ENCODE measurements at regions not wholly inside any gene's neighbourhood (a gene's known extent, or its start where the extent isn't known, plus 50 kb on each side); places are given as distances from the start of the nearest gene placed in this dataset.

- 86% methylated on average over 2 of the region's 2 CpGs for WGBS
- DNase-seq (ENCODE audit: low spot score): no peak
- Histone ChIP-seq H3K36me3 (ENCODE audit: control insufficient read depth in 4 of 4, insufficient read depth in 3 of 4, low read depth in 1 of 4, low read length in 3 of 4) (no peaks in the 10 kb centered on the region), H3K27me3 (ENCODE audit: control insufficient read depth in 4 of 4, insufficient read depth in 4 of 4, low read length in 3 of 4) (peaks cover 0 to 3% (median 0%) of the 10 kb centered on the region in 4 donors), H3K4me3 (ENCODE audit: low read depth in 1 of 3, low read length in 3 of 3) (no peak overlapping the region), H3K9me3 (ENCODE audit: control insufficient read depth in 4 of 4, low read length in 3 of 4) (no peaks in the 10 kb centered on the region), H3K27ac (ENCODE audit: low read depth in 1 of 2, low read length in 2 of 2) (no peak overlapping the region), H3K4me1 (ENCODE audit: control insufficient read depth in 4 of 4, insufficient read depth in 4 of 4, low read length in 3 of 4) (no peaks in the 10 kb centered on the region), H3K9ac (ENCODE audit: low read depth in 1 of 2, low read length in 2 of 2) (no peak overlapping the region)
- TF ChIP-seq ATF3 (IDR thresholded peaks at IDR 0.05) (no peak), YY1 (IDR thresholded peaks at IDR 0.05) (no peak), EGR1 (IDR thresholded peaks at IDR 0.05; ENCODE audit: low read depth in 2 of 2) (no peak), GABPA (IDR thresholded peaks at IDR 0.05 in 1 of 2, conservative IDR thresholded peaks at IDR 0.05 in 1 of 2) (no peak)
Measured at GRCh38 chr1:5150191-5150590, 495.8 kb downstream of the AJAP1 start.

- no peak overlapping the region for H3K9ac ChIP-seq (ENCODE audit: low read depth in 1 of 2, low read length in 2 of 2)
- H3K36me3 ChIP-seq (ENCODE audit: control insufficient read depth in 4 of 4, insufficient read depth in 3 of 4, low read depth in 1 of 4, low read length in 3 of 4): no peaks in the 10 kb centered on the region
- H3K4me3 ChIP-seq (ENCODE audit: low read depth in 1 of 3, low read length in 3 of 3): no peak overlapping the region
- H3K4me1 ChIP-seq (ENCODE audit: control insufficient read depth in 4 of 4, insufficient read depth in 4 of 4, low read length in 3 of 4): no peaks in the 10 kb centered on the region
- peaks cover 0 to 6% (median 0%) of the 10 kb centered on the region in 4 donors for H3K27me3 ChIP-seq (ENCODE audit: control insufficient read depth in 4 of 4, insufficient read depth in 4 of 4, low read length in 3 of 4)
- H3K27ac ChIP-seq (ENCODE audit: low read depth in 1 of 2, low read length in 2 of 2): no peak overlapping the region
- DNase-seq (ENCODE audit: low spot score): no peak
- TF ChIP-seq RAD21 (IDR thresholded peaks at IDR 0.05): no peak
- no peak for TF ChIP-seq HNF4A (conservative IDR thresholded peaks at IDR 0.05)
- no peak for TF ChIP-seq ZBTB33 (IDR thresholded peaks at IDR 0.05)
- TF ChIP-seq CTCF (IDR thresholded peaks at IDR 0.05; ENCODE audit: low read depth, low read length, missing input control): no peak
- TF ChIP-seq YY1 (IDR thresholded peaks at IDR 0.05): no peak
- no peak for TF ChIP-seq MAX (IDR thresholded peaks at IDR 0.05)
- no peak for TF ChIP-seq ATF3 (IDR thresholded peaks at IDR 0.05)
- H3K9me3 ChIP-seq (ENCODE audit: control insufficient read depth in 4 of 4, low read length in 3 of 4): no peaks in the 10 kb centered on the region
- 54% methylated on average over 1 of the region's 1 CpG for WGBS
Measured at GRCh38 chr1:5147806-5148205, 493.4 kb downstream of the AJAP1 start.

- Histone ChIP-seq H3K4me3 (ENCODE audit: low read depth in 1 of 3, low read length in 3 of 3) (no peak overlapping the region), H3K9me3 (ENCODE audit: control insufficient read depth in 4 of 4, low read length in 3 of 4) (no peaks in the 10 kb centered on the region), H3K27me3 (ENCODE audit: control insufficient read depth in 4 of 4, insufficient read depth in 4 of 4, low read length in 3 of 4) (peaks cover 0 to 6% (median 0%) of the 10 kb centered on the region in 4 donors), H3K27ac (ENCODE audit: low read depth in 1 of 2, low read length in 2 of 2) (no peak overlapping the region), H3K9ac (ENCODE audit: low read depth in 1 of 2, low read length in 2 of 2) (no peak overlapping the region), H3K36me3 (ENCODE audit: control insufficient read depth in 4 of 4, insufficient read depth in 3 of 4, low read depth in 1 of 4, low read length in 3 of 4) (no peaks in the 10 kb centered on the region), H3K4me1 (ENCODE audit: control insufficient read depth in 4 of 4, insufficient read depth in 4 of 4, low read length in 3 of 4) (no peaks in the 10 kb centered on the region)
- 71% methylated on average over 3 of the region's 3 CpGs for WGBS
- no peak for DNase-seq (ENCODE audit: low spot score)
- TF ChIP-seq MAX (IDR thresholded peaks at IDR 0.05) (no peak), ATF3 (IDR thresholded peaks at IDR 0.05) (no peak), TAF1 (conservative IDR thresholded peaks at IDR 0.05) (no peak), RXRA (IDR thresholded peaks at IDR 0.05) (no peak), HNF4G (IDR thresholded peaks at IDR 0.05) (no peak), HNF4A (conservative IDR thresholded peaks at IDR 0.05) (no peak), EGR1 (IDR thresholded peaks at IDR 0.05; ENCODE audit: low read depth in 2 of 2) (no peak), ZBTB33 (IDR thresholded peaks at IDR 0.05) (no peak), FOXA1 (IDR thresholded peaks at IDR 0.05) (no peak), JUND (IDR thresholded peaks at IDR 0.05) (no peak), NR2F2 (IDR thresholded peaks at IDR 0.05) (no peak), GABPA (IDR thresholded peaks at IDR 0.05 in 1 of 2, conservative IDR thresholded peaks at IDR 0.05 in 1 of 2) (no peak), RAD21 (IDR thresholded peaks at IDR 0.05) (no peak), FOXA2 (IDR thresholded peaks at IDR 0.05) (no peak), CTCF (IDR thresholded peaks at IDR 0.05; ENCODE audit: low read depth, low read length, missing input control) (no peak), YY1 (IDR thresholded peaks at IDR 0.05) (no peak)
Measured at GRCh38 chr1:5142389-5142788, 488.0 kb downstream of the AJAP1 start.
